SK-N-SH (cell line): ENCODE measurements at regions not wholly inside any gene's neighbourhood (a gene's known extent, or its start where the extent isn't known, plus 50 kb on each side); places are given as distances from the start of the nearest gene placed in this dataset.
"Not testable (repeated sequence)": the region's sequence is repeated elsewhere in the genome, so short reads cannot be mapped to it uniquely, and the experiment has no call there.

Experiments
- CTCF ChIA-PET: fragments of 300-600, 350-600 bp; formaldehyde crosslinking; extraction: SDS; loops from one replicate; lab custom pipeline; 2021; lab: Yijun Ruan, JAX
- POLR2A ChIA-PET: fragments of 350-600 bp; sonication (Branson Sonifier 250); formaldehyde crosslinking; extraction: SDS; loops from one replicate; lab custom pipeline; 2020; ENCODE audit warnings: antibody characterized with exemption, inconsistent platforms; lab: Yijun Ruan, JAX
- DNase-seq: peaks from one replicate; pipeline ENCODE4 v3.0.0; 2012
- H2AFZ ChIP-seq: fragments of 200-600 bp; sonication (generic); 2 replicates; pipeline ENCODE4 v1.8.1; 2016; ENCODE audit warnings: antibody characterized with exemption, mild to moderate bottlenecking, low read depth
- H3F3A ChIP-seq: fragments of 200-600 bp; sonication (generic); replicated peaks from 2 replicates; pipeline ENCODE3; 2016; ENCODE audit warnings: antibody characterized with exemption, mild to moderate bottlenecking; ENCODE audit not compliant: insufficient read depth
- H3K27ac ChIP-seq, 2 experiments: fragments of 200-500 bp in 1 of 2; fragments of 200-600 bp in 1 of 2; sonication (Bioruptor generic) in 1 of 2; sonication (generic), shearing (Covaris generic) in 1 of 2; 2 replicates each; pipeline versions ENCODE4 v1.5.1 to v1.6.1; 2014 to 2016; ENCODE audit warnings: low read depth in 2 of 2, inconsistent platforms in 1 of 2, low read length in 1 of 2, mild to moderate bottlenecking in 1 of 2, mixed read lengths in 1 of 2
- H3K27me3 ChIP-seq: fragments of 200-600 bp; sonication (generic), shearing (Covaris generic); 2 replicates; pipeline ENCODE4 v1.6.1; 2016; ENCODE audit warnings: mixed run types; ENCODE audit not compliant: insufficient read depth
- H3K36me3 ChIP-seq, 2 experiments: fragments of 200-500 bp in 1 of 2; fragments of 200-600 bp in 1 of 2; sonication (Bioruptor generic) in 1 of 2; sonication (generic) in 1 of 2; replicated peaks in 1 of 2; 2 replicates each; pipeline versions ENCODE3 to v1.5.1; 2014 to 2016; ENCODE audit warnings: low read length in 1 of 2, mild to moderate bottlenecking in 1 of 2; ENCODE audit not compliant: insufficient read depth in 2 of 2, control insufficient read depth in 1 of 2
- H3K4me1 ChIP-seq, 2 experiments: fragments of 200-500 bp in 1 of 2; fragments of 200-600 bp in 1 of 2; sonication (Bioruptor generic) in 1 of 2; sonication (generic), shearing (Covaris generic) in 1 of 2; 2 replicates each; pipeline versions ENCODE4 v1.5.1 to v1.6.1; 2014 to 2016; ENCODE audit warnings: low read depth in 1 of 2, low read length in 1 of 2, mixed run types in 1 of 2; ENCODE audit not compliant: insufficient read depth in 2 of 2, control insufficient read depth in 1 of 2
- H3K4me2 ChIP-seq: fragments of 200-600 bp; sonication (generic), shearing (Covaris generic); 2 replicates; pipeline ENCODE4 v1.6.1; 2017; ENCODE audit warnings: mixed run types
- H3K4me3 ChIP-seq, 2 experiments: fragments of 200-500 bp in 1 of 2; fragments of 200-600 bp in 1 of 2; sonication (Bioruptor generic) in 1 of 2; sonication (generic), shearing (Covaris generic) in 1 of 2; 2 replicates each; pipeline versions ENCODE4 v1.5.1 to v1.8.1; 2014 to 2016; ENCODE audit warnings: low read depth in 2 of 2, inconsistent platforms in 1 of 2, low read length in 1 of 2, mild to moderate bottlenecking in 1 of 2, mixed read lengths in 1 of 2, moderate library complexity in 1 of 2
- H3K79me2 ChIP-seq: fragments of 200-600 bp; sonication (generic); 2 replicates; pipeline ENCODE4 v1.8.1; 2017; ENCODE audit warnings: mild to moderate bottlenecking; ENCODE audit not compliant: insufficient read depth
- H3K9ac ChIP-seq: fragments of 200-600 bp; sonication (generic); 2 replicates; pipeline ENCODE4 v1.6.1; 2017; ENCODE audit warnings: mixed run types
- H3K9me2 ChIP-seq: fragments of 200-600 bp; sonication (generic); 2 replicates; pipeline ENCODE4 v1.6.1; 2017; ENCODE audit warnings: mixed run types
- H3K9me3 ChIP-seq: fragments of 200-600 bp; sonication (generic); 2 replicates; pipeline ENCODE4 v1.6.1; 2017; ENCODE audit warnings: mixed run types, mild to moderate bottlenecking, moderate library complexity
- H4K20me1 ChIP-seq: fragments of 200-600 bp; sonication (generic); 2 replicates; pipeline ENCODE4 v1.6.1; 2017; ENCODE audit warnings: mild to moderate bottlenecking, mixed run types; ENCODE audit not compliant: insufficient read depth
- EP300 ChIP-seq, 2 experiments: IDR thresholded peaks; 2 replicates each; pipeline versions ENCODE4 v1.4.0 to v1.6.1; 2012; ENCODE audit warnings: borderline replicate concordance in 1 of 2, low read depth in 1 of 2, low read length in 1 of 2
- GABPA ChIP-seq: IDR thresholded peaks from 2 replicates; pipeline ENCODE4 v1.4.0; 2012; ENCODE audit warnings: low read depth, mild to moderate bottlenecking
- MXI1 ChIP-seq: IDR thresholded peaks from 2 replicates; pipeline ENCODE4 v1.6.1; 2012; ENCODE audit warnings: mild to moderate bottlenecking, low read depth, low read length, improper control_type of control experiment
- NRF1 ChIP-seq: IDR thresholded peaks from 2 replicates; pipeline ENCODE4 v1.6.1; 2012; ENCODE audit warnings: low read depth, mild to moderate bottlenecking, low read length
- REST ChIP-seq: IDR thresholded peaks from 2 replicates; pipeline ENCODE4 v1.6.1; 2012; ENCODE audit warnings: mild to moderate bottlenecking, low read depth, low read length, moderate library complexity
- SIN3A ChIP-seq: IDR thresholded peaks from 2 replicates; pipeline ENCODE4 v1.6.1; 2012; ENCODE audit warnings: low read depth, mild to moderate bottlenecking, low read length, moderate library complexity, borderline replicate concordance
- SMC3 ChIP-seq: IDR thresholded peaks from 2 replicates; pipeline ENCODE4 v1.6.1; 2012; ENCODE audit warnings: low read depth, low read length, improper control_type of control experiment
- TAF1 ChIP-seq: IDR thresholded peaks from 2 replicates; pipeline ENCODE4 v1.6.1; 2012; ENCODE audit warnings: low read depth, mild to moderate bottlenecking, low read length, moderate library complexity, borderline replicate concordance
- TCF12 ChIP-seq: IDR thresholded peaks from 2 replicates; pipeline ENCODE4 v1.4.0; 2012
- TEAD4 ChIP-seq: IDR thresholded peaks from 2 replicates; pipeline ENCODE4 v1.4.0; 2012; ENCODE audit warnings: mild to moderate bottlenecking, borderline replicate concordance; ENCODE audit not compliant: insufficient read depth
- WGBS: methylation state at CpG from one replicate; pipeline ENCODE4 v1.1.6; 2017; ENCODE audit warnings: low lambda C conversion rate; 5-methylcytosine and 5-hydroxymethylcytosine counted together

- no peak for TF ChIP-seq GABPA
- TF ChIP-seq EP300 (IDR thresholded peaks at IDR 0.05; ENCODE audit: borderline replicate concordance in 1 of 2, low read depth in 1 of 2, low read length in 1 of 2) = no peak
- no peak for TF ChIP-seq NRF1
- TF ChIP-seq, all 33 proteins: peak for 0
Observed at GRCh38 chr14:85350667-85351066, 179.3 kb upstream of the FLRT2 start (continued).

- H3F3A ChIP-seq, H3K9me2 ChIP-seq, H3K4me1 ChIP-seq, H3K27ac ChIP-seq, H2AFZ ChIP-seq, H3K9me3 ChIP-seq, H4K20me1 ChIP-seq, CTCF ChIA-PET, H3K4me2 ChIP-seq, H3K4me3 ChIP-seq, DNase-seq, H3K36me3 ChIP-seq, H3K79me2 ChIP-seq, POLR2A ChIA-PET, H3K9ac ChIP-seq, H3K27me3 ChIP-seq: not testable (repeated sequence)
- 70% methylated on average over 17 of the region's 26 CpGs for WGBS
Observed at GRCh38 chr14:85352588-85352987, 177.4 kb upstream of the FLRT2 start.

DNA sequence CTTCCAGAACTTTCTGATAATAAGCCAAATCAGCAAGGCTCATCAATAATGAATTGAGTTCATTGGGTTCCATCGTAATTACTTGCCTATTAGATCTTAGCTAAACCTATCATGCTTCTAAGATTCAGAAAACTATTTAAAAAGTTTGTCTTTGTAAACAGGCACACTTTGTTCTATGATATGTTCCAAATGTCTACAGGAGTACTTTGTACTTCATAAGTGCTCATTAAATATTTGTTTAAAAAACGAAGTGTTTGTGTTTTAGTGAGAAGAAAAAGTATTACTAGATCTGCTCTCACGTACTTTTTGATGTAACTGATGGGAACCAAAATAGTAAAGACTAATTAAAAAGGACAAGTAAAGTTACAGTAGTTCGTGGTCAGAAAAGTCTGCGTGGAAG lies 172.8 kb upstream of the FLRT2 start:
- no peak for DNase-seq
- TF ChIP-seq TCF12 (no peak), MXI1 (no peak), TAF1 (no peak), TEAD4 (no peak), SMC3 (no peak), GABPA (no peak), REST (no peak), SIN3A (no peak)
- H4K20me1 ChIP-seq = no peaks in the 10 kb centered on the region
- no peak overlapping the region for H3K27ac ChIP-seq
- 14% methylated on average over 5 of the region's 5 CpGs for whole genome bisulfite sequencing
- H3F3A ChIP-seq = no peaks in the 10 kb centered on the region
- no peak overlapping the region for H3K9ac ChIP-seq
- no peaks in the 10 kb centered on the region for H3K79me2 ChIP-seq
- H3K36me3 ChIP-seq = no peaks in the 10 kb centered on the region
- ChIA-PET POLR2A (no interaction called here), CTCF (no interaction called here)
- no peaks in the 10 kb centered on the region for H3K27me3 ChIP-seq
- no peak overlapping the region for H3K4me2 ChIP-seq
- H3K9me3 ChIP-seq = no peaks in the 10 kb centered on the region
- H3K9me2 ChIP-seq = no peaks in the 10 kb centered on the region
- no peak overlapping the region for H3K4me3 ChIP-seq
- H3K4me1 ChIP-seq = no peaks in the 10 kb centered on the region
- no peak overlapping the region for H2AFZ ChIP-seq
